ENCODE measurements at regions not wholly inside any gene's neighbourhood (a gene's known extent, or its start where the extent isn't known, plus 50 kb on each side); places are given as distances from the start of the nearest gene placed in this dataset.

GRCh38 chr1:99560207-99561040 lies 85.5 kb upstream of the PALMD start:
- Histone ChIP-seq H2AFZ (ENCODE audit: low read length) (peak overlapping the region; percentile 62), H3K79me2 (ENCODE audit: insufficient read depth, low read length) (no peaks in the 10 kb centered on the region), H3K27me3 (ENCODE audit: control insufficient read depth in 1 of 2, insufficient read depth in 2 of 2, low read length in 2 of 2) (no peaks in the 10 kb centered on the region), H3K9me3 (ENCODE audit: low read length) (no peaks in the 10 kb centered on the region), H3K4me3 (replicated peaks in 1 of 3; ENCODE audit: insufficient read depth in 1 of 3, low read depth in 2 of 3, low read length in 3 of 3) (no peak overlapping the region), H3K27ac (ENCODE audit: extremely low read length, insufficient read depth, low read length) (no peak overlapping the region), H3K36me3 (replicated peaks in 1 of 2; ENCODE audit: control insufficient read depth in 1 of 2, insufficient read depth in 2 of 2, low read length in 2 of 2) (no peaks in the 10 kb centered on the region), H3K9ac (ENCODE audit: insufficient read depth, low read depth, low read length) (no peak overlapping the region), H3K4me1 (ENCODE audit: insufficient read depth, low read length) (peaks cover 59% of the 10 kb centered on the region), H3K4me2 (ENCODE audit: low read depth, low read length) (no peak overlapping the region), H4K20me1 (ENCODE audit: insufficient read depth, low read length) (no peaks in the 10 kb centered on the region)
- no peak for FAIRE-seq
- WGBS (ENCODE audit: low lambda C conversion rate): 73% methylated on average over 3 of the region's 3 CpGs
- no peak for DNase-seq (ENCODE audit: low spot score)
- no TSS peak for BruUV-seq (replicated peaks)
- POLR2A ChIA-PET: interaction anchor here (0.8 kb wide), 1 partner anchor 29 kb away, joined by 3 read pairs; no protein-coding TSS in a partner anchor
- CTCF ChIA-PET (ENCODE audit: low intra/inter-chr PET ratio, low total read pairs): no interaction called here
- in situ Hi-C loops (cut with HindIII; ENCODE audit: extremely low pct_ligation_motif_present, low pct_unique_long_range_greater_than_20kb): no loop called here
- TF ChIP-seq AKNA (CRISPR knock-in tag; IDR thresholded peaks at IDR 0.05; ENCODE audit: borderline replicate concordance) (no peak), ZNF713 (CRISPR knock-in tag; IDR thresholded peaks at IDR 0.05) (no peak), ZNF616 (CRISPR knock-in tag; IDR thresholded peaks at IDR 0.05; ENCODE audit: low read depth) (no peak), NR2F1 (CRISPR knock-in tag; IDR thresholded peaks at IDR 0.05) (no peak), HNRNPUL1 (IDR thresholded peaks at IDR 0.05; ENCODE audit: low read depth, low read length) (no peak)
- peak; percentile 42; the same call in 2 of the 3 replicates for ATAC-seq
- intact Hi-C loops (cut with micrococcal nuclease; ENCODE audit: unreplicated experiment): no loop called here
